CD8-positive, alpha-beta memory T cell (primary cell): ENCODE measurements at regions not wholly inside any gene's neighbourhood (a gene's known extent, or its start where the extent isn't known, plus 50 kb on each side); places are given as distances from the start of the nearest gene placed in this dataset.

Experiments used
- CTCF ChIA-PET: fragments of 350-600 bp; sonication (Branson Sonifier 250); formaldehyde crosslinking; loops from one replicate; lab custom pipeline; 2021; ENCODE audit warnings: antibody characterized with exemption; lab: Charles Lee
- POLR2A ChIA-PET: fragments of 350-600 bp; sonication (Branson Sonifier 250); formaldehyde crosslinking; loops from one replicate; lab custom pipeline; 2021; ENCODE audit warnings: antibody characterized with exemption; lab: Charles Lee
- DNase-seq, 5 donors: peaks; one replicate each; pipeline versions ENCODE4 v3.0.0 to v3.0.0-alpha.2; 2020 to 2022; ENCODE audit warnings: mixed read lengths in 1 of 5
- H3K27ac ChIP-seq: one replicate; pipeline ENCODE4 v1.7.0; 2013; ENCODE audit warnings: low read depth, mild to moderate bottlenecking, low read length, moderate library complexity
- H3K27me3 ChIP-seq: 2 replicates; pipeline ENCODE4 v1.7.0; 2013; ENCODE audit warnings: low read length, mild to moderate bottlenecking; ENCODE audit not compliant: insufficient read depth, poor library complexity, severe bottlenecking
- H3K36me3 ChIP-seq: 2 replicates; pipeline ENCODE4 v1.7.0; 2013; ENCODE audit warnings: mild to moderate bottlenecking, low read length, moderate library complexity; ENCODE audit not compliant: insufficient read depth
- H3K4me1 ChIP-seq: 2 replicates; pipeline ENCODE4 v1.7.0; 2013; ENCODE audit warnings: mild to moderate bottlenecking, low read length, moderate library complexity; ENCODE audit not compliant: insufficient read depth
- H3K4me3 ChIP-seq: 2 replicates; pipeline ENCODE4 v1.7.0; 2013; ENCODE audit warnings: mild to moderate bottlenecking, low read length
- H3K9me3 ChIP-seq: 2 replicates; pipeline ENCODE4 v1.7.0; 2013; ENCODE audit warnings: mild to moderate bottlenecking, low read length
- H3K27ac Mint-ChIP-seq, 8 donors: one replicate each; pipeline ENCODE4 v1.8.0; 2020 to 2021; ENCODE audit warnings: mixed read lengths in 8 of 8, mild to moderate bottlenecking in 6 of 8, inconsistent platforms in 3 of 8, moderate library complexity in 3 of 8
- H3K27me3 Mint-ChIP-seq, 2 donors: one replicate each; pipeline ENCODE4 v1.8.0; 2020 to 2021; ENCODE audit warnings: mixed read lengths in 2 of 2, mild to moderate bottlenecking in 1 of 2, moderate library complexity in 1 of 2
- H3K36me3 Mint-ChIP-seq, 3 donors: one replicate each; pipeline ENCODE4 v1.8.0; 2020 to 2021; ENCODE audit warnings: mixed read lengths in 3 of 3, inconsistent platforms in 1 of 3, mild to moderate bottlenecking in 1 of 3
- H3K4me1 Mint-ChIP-seq, 3 donors: one replicate each; pipeline ENCODE4 v1.8.0; 2020 to 2021; ENCODE audit warnings: mixed read lengths in 3 of 3, inconsistent platforms in 1 of 3, mild to moderate bottlenecking in 1 of 3
- H3K4me3 Mint-ChIP-seq, 7 donors: one replicate each; pipeline ENCODE4 v1.8.0; 2020 to 2021; ENCODE audit warnings: mixed read lengths in 7 of 7, mild to moderate bottlenecking in 6 of 7, moderate library complexity in 4 of 7, inconsistent platforms in 2 of 7
- H3K9me3 Mint-ChIP-seq, 5 donors: one replicate each; pipeline ENCODE4 v1.8.0; 2020 to 2022; ENCODE audit warnings: mixed read lengths in 5 of 5, mild to moderate bottlenecking in 3 of 5, moderate library complexity in 2 of 5, inconsistent platforms in 1 of 5

DNA sequence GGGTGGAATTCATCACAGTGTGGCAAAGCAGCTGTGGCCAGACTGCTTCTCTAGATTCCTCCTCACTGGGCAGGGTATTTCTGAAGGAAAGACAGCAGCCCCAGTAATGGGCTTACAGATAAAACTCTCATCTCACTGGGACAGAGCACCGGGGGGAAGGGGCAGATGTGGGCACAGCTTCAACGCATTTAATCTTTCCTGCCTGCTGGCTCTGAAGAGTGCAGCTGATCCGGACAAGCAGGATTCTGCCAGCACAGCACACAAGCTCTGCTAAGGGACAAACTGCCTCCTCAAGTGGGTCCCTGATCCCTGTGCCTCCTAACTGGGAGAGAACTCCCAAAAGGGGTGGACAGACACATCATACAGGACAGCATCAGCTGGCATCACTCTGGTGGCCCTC, 779.9 kb upstream of the CNTNAP5 start:
- DNase-seq, result no peak
- POLR2A ChIA-PET, result no interaction called here
- Histone ChIP-seq H3K36me3 (no peaks in the 10 kb centered on the region), H3K4me3 (no peak overlapping the region), H3K27me3 (no peaks in the 10 kb centered on the region), H3K27ac (no peak overlapping the region), H3K4me1 (no peaks in the 10 kb centered on the region), H3K9me3 (peaks cover 3% of the 10 kb centered on the region)
- no peaks in the 10 kb centered on the region for H3K27me3 Mint-ChIP-seq
- no peaks in the 10 kb centered on the region for H3K4me1 Mint-ChIP-seq
- no peaks in the 10 kb centered on the region for H3K36me3 Mint-ChIP-seq
- CTCF ChIA-PET, result no interaction called here
- no peak overlapping the region for H3K4me3 Mint-ChIP-seq
- no peak overlapping the region for H3K27ac Mint-ChIP-seq
- H3K9me3 Mint-ChIP-seq, result peaks cover 17 to 38% (median 20%) of the 10 kb centered on the region in 5 donors

DNA sequence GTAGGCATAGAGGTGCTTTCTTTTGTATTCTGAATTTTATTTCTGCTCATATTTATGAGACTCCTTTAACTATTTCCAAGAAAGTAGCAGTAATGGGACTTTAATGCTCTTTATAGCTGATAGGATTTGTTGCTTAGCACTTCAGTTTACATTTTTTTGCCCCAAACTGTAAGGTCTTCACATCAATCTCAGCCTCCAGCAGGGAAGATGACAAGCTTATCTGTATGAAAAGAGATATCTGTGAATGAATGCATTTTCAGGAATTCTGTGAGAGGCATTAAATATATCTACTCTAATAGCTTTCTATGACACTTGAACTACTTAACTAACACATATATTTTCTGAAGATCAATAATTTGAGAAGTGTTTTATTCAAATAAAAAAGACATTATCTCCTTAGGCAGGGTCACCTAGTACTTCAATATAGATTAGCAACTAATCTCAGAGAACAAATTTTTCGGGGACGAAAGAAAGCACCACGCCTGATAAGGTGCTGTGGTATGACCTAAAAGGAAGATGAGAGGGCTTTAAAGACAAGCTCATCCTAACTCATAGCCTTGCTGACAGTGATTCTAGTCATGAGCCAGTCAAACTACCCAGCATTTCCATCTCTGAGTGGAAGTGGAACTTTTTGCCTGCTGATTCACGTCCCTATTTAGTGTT, 766.1 kb upstream of the CNTNAP5 start:
- ChIA-PET CTCF (no interaction called here), POLR2A (no interaction called here)
- H3K4me1 ChIP-seq, result no peaks in the 10 kb centered on the region
- H3K4me3 Mint-ChIP-seq, result no peak overlapping the region
- no peak overlapping the region for H3K27ac Mint-ChIP-seq
- no peaks in the 10 kb centered on the region for H3K27me3 ChIP-seq
- H3K9me3 ChIP-seq, result no peaks in the 10 kb centered on the region
- DNase-seq, result no peak
- H3K27ac ChIP-seq, result no peak overlapping the region
- no peaks in the 10 kb centered on the region for H3K36me3 ChIP-seq
- H3K9me3 Mint-ChIP-seq, result peaks cover 5 to 42% (median 7%) of the 10 kb centered on the region in 5 donors
- no peak overlapping the region for H3K4me3 ChIP-seq
- no peaks in the 10 kb centered on the region for H3K27me3 Mint-ChIP-seq
- H3K4me1 Mint-ChIP-seq, result no peaks in the 10 kb centered on the region
- no peaks in the 10 kb centered on the region for H3K36me3 Mint-ChIP-seq

DNA sequence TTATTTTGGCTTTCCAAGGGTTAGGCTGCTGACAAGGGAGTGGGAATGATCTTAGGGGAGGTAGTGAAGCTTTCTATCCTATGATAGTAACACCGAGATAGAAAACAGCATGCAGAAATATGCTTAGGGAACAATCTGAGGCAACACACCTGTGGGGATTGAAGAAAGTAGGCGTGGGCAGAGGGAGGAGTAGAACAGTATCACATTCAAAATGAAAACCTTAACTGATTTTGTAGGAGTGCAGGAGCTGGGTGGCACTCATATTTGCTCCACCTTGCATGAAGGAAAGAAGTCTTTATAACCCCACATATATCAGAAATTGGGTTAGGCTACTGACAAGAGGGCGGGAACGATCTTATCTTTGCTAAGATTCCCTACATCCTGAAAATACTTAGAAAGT, 762.2 kb upstream of the CNTNAP5 start:
- ChIA-PET POLR2A (no interaction called here), CTCF (no interaction called here)
- H3K27me3 ChIP-seq, result no peaks in the 10 kb centered on the region
- H3K4me3 ChIP-seq, result no peak overlapping the region
- no peak for DNase-seq
- Mint-ChIP-seq H3K4me1 (no peaks in the 10 kb centered on the region), H3K27ac (no peak overlapping the region), H3K27me3 (no peaks in the 10 kb centered on the region), H3K4me3 (no peak overlapping the region), H3K36me3 (no peaks in the 10 kb centered on the region), H3K9me3 (peaks cover 4 to 44% (median 9%) of the 10 kb centered on the region in 5 donors)
- no peaks in the 10 kb centered on the region for H3K4me1 ChIP-seq
- no peak overlapping the region for H3K27ac ChIP-seq
- no peaks in the 10 kb centered on the region for H3K9me3 ChIP-seq
- no peaks in the 10 kb centered on the region for H3K36me3 ChIP-seq

DNA sequence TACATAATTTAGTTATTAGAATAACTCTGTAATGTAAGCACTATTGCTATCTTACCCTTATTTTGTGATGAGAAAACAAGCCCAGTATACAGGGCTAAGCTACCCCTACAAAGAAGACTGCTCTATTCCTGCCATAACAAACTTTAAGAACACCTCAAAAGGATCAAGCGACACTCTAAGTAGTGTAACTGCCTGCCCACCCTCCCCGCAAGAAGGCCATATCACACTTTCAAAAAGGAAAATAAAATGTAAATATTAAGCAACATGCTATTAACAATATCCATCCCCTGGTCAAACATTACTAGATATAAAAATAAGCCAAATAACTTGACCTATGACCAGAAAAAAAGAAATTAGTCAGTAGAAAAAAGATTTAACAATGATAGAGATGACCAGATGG, 741.7 kb upstream of the CNTNAP5 start:
- no peaks in the 10 kb centered on the region for H3K4me1 ChIP-seq
- POLR2A ChIA-PET, result no interaction called here
- H3K9me3 ChIP-seq, result no peaks in the 10 kb centered on the region
- H3K27me3 ChIP-seq, result no peaks in the 10 kb centered on the region
- H3K4me3 Mint-ChIP-seq, result no peak overlapping the region
- H3K27ac ChIP-seq, result no peak overlapping the region
- no peak overlapping the region for H3K4me3 ChIP-seq
- no peaks in the 10 kb centered on the region for H3K36me3 Mint-ChIP-seq
- no peaks in the 10 kb centered on the region for H3K27me3 Mint-ChIP-seq
- peaks cover 4 to 33% (median 12%) of the 10 kb centered on the region in 5 donors for H3K9me3 Mint-ChIP-seq
- no peaks in the 10 kb centered on the region for H3K36me3 ChIP-seq
- no peaks in the 10 kb centered on the region for H3K4me1 Mint-ChIP-seq
- H3K27ac Mint-ChIP-seq, result no peak overlapping the region
- CTCF ChIA-PET, result no interaction called here
- no peak for DNase-seq

DNA sequence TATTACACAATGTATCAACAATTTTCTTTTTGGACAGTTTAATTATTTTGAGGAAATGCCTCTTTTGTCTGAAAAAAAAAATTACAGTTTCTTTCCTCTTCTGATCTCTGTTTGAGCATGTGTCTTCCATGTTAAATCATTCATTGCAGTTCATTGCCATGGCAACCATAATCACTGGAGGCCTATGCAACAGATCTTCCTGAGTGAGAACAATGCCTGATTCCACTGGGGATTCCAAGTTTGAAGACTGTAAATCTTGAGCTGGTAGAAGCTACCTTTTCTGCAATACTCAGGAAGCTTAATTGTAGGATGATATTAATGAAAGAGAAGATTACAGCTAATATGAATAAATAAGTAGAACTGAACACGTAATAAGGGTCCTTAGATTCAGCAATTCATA, 721.4 kb upstream of the CNTNAP5 start:
- Histone ChIP-seq H3K27ac (no peak overlapping the region), H3K4me1 (no peaks in the 10 kb centered on the region), H3K9me3 (no peaks in the 10 kb centered on the region), H3K27me3 (no peaks in the 10 kb centered on the region), H3K4me3 (no peak overlapping the region), H3K36me3 (no peaks in the 10 kb centered on the region)
- H3K9me3 Mint-ChIP-seq, result peaks cover 0 to 32% (median 2%) of the 10 kb centered on the region in 5 donors
- no peaks in the 10 kb centered on the region for H3K36me3 Mint-ChIP-seq
- ChIA-PET CTCF (no interaction called here), POLR2A (no interaction called here)
- H3K27me3 Mint-ChIP-seq, result no peaks in the 10 kb centered on the region
- DNase-seq, result no peak
- H3K4me3 Mint-ChIP-seq, result no peak overlapping the region
- no peak overlapping the region for H3K27ac Mint-ChIP-seq
- H3K4me1 Mint-ChIP-seq, result no peaks in the 10 kb centered on the region
